22Rv1 (cell line): ENCODE measurements at regions not wholly inside any gene's neighbourhood (a gene's known extent, or its start where the extent isn't known, plus 50 kb on each side); places are given as distances from the start of the nearest gene placed in this dataset.

Experiments used
- ZFX ChIP-seq: fragments of 450-650 bp; IDR thresholded peaks from 2 replicates; pipeline ENCODE4 v1.6.1; 2017; ENCODE audit warnings: antibody characterized with exemption, borderline replicate concordance
- TF ChIP-seq, protein P1 (sequence below): fragments of 450-650 bp; IDR thresholded peaks from 2 replicates; pipeline ENCODE4 v1.5.1; 2017; ENCODE audit warnings: mild to moderate bottlenecking

DNA sequence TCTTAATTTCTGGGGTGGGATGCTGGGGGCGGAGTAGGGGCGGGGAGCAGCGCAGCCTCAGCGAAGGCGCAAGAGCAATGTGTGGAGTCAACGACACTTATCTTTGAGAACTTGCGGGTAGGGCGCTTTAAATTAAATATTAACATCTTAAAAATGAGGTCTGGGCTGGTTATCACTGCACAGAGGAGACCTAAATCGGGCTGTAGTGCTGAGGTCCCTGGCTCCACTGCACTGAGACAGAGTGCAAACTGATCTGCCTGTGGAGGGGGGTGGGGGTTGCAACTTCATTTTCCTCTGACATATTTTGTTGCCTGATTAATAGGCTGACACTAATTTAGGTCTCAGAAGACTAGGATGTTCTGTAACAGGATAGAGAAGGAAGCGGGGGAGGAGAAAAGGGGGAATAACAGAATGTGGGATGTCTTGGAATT, 253.0 kb upstream of the FANCL start:
- TF ChIP-seq, protein P1, sequence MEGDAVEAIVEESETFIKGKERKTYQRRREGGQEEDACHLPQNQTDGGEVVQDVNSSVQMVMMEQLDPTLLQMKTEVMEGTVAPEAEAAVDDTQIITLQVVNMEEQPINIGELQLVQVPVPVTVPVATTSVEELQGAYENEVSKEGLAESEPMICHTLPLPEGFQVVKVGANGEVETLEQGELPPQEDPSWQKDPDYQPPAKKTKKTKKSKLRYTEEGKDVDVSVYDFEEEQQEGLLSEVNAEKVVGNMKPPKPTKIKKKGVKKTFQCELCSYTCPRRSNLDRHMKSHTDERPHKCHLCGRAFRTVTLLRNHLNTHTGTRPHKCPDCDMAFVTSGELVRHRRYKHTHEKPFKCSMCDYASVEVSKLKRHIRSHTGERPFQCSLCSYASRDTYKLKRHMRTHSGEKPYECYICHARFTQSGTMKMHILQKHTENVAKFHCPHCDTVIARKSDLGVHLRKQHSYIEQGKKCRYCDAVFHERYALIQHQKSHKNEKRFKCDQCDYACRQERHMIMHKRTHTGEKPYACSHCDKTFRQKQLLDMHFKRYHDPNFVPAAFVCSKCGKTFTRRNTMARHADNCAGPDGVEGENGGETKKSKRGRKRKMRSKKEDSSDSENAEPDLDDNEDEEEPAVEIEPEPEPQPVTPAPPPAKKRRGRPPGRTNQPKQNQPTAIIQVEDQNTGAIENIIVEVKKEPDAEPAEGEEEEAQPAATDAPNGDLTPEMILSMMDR = no peak
- TF ChIP-seq ZFX = no peak
